GM18861 (cell line): ENCODE measurements at regions not wholly inside any gene's neighbourhood (a gene's known extent, or its start where the extent isn't known, plus 50 kb on each side); places are given as distances from the start of the nearest gene placed in this dataset.
"Not testable (repeated sequence)": the region's sequence is repeated elsewhere in the genome, so short reads cannot be mapped to it uniquely, and the experiment has no call there.

Experiments used
- ATAC-seq: cut with Tn5 transposase; IDR thresholded peaks from one replicate; pipeline ENCODE4 v1.9.1; 2021; ENCODE audit not compliant: unreplicated experiment

DNA sequence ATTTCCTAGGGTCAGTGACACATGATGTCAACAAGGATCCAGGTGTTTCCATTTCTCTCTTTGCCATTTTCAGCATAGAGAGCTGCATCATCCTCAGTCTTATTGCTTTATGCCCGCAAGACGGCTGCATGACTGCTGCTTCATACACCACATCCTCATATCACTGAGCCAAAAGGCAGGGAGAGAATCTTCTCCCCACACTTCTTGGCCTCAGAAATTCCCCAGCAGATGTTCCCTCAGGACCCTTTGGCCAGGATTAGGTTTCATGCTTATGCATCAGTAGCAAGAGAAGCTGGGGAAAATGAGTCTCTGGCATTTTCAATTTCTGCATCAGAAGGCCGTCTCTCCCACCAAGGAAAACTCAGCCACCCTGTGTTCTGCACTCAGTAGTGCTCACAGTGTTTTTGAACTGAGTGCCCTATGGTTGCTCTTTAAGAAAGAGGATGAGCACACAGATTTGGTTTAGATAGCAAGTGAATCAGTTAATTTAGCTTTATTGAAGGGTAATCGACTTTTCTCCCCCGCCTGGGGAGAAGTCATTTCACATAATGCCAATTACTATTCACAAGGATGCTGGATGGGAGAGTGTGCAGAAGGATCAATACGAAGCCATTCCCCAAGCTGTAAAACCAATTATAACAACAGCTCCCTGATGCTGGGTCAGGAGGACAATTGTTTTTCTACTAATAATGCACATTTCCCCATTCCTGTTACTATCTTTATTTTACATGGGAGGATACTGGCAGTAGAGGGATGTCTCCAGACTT, 360.2 kb downstream of the HHIPL2 start:
- ATAC-seq, result no peak

DNA sequence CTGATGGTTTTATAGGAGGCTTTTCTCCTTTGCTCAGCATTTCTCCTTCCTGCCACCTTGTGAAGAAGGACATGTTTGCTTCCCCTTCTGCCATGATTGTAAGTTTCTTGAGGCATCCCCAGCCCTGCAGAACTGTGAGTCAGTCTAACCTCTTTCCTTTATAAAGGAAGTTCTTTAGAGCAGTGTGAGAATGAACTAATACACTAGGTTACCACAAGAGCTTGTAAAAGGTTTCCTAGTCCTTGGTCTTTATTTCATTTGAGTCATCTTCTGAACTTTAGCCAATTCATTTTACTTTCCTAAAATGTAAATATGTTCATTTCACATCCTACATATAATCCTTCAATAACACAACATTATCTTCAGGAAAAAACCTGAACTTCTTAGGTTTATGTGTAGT, 365.3 kb downstream of the HHIPL2 start:
- no peak for ATAC-seq

DNA sequence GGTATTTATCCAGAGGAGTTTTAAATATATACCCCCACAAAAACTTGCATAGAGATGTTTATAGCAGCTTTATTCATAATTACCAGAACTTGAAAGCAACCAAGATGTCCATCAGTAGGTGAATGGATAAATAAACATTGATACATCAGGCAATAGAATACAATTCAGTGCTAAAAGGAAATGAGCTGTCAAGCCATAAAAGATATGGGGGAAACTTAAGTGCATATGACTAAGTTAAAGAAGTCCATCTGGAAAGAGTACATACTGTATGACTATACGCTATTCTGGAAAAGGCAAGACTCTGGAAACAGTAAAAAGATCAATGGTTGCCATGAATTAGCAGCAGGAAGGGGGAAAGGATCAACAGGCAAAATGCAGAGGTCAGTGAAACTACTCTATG, 366.7 kb downstream of the HHIPL2 start:
- no peak for ATAC-seq

DNA sequence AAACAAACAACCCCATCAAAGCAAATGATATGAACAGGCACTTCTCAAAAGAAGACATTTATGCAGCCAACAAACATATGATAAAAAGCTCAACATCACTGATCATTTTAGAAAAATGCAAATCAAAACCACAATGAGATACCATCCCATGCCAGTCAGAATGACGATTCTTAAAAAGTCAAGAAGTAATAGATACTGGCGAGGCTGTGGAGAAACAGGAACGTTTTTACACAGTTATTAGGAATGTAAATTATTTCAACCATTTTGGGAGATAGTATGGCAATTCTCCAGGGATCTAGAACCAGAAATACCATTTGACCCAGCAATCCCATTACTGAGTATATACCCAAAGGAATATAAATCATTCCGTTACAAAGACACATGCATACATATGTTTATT, 370.4 kb downstream of the HHIPL2 start:
- ATAC-seq, result not testable (repeated sequence)

DNA sequence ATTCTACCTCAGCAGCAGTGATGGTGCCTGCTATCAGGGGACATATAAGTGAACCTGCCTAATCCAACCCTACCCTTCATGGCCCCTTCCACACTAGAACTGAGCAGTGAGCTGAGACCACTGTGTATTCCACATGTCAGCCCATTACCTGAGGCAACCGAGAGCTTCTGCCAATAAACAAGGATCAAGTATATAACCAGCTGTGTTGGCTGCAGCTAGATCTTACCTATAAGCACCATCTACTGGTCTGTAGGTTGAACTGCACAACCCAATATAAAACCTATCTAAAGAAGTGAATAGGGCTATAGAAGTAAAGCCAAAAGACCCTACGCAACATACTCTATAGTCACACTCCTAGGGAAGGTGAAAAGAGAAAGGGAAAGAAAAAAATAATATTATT, 376.9 kb downstream of the HHIPL2 start:
- ATAC-seq, result peak; percentile 63

DNA sequence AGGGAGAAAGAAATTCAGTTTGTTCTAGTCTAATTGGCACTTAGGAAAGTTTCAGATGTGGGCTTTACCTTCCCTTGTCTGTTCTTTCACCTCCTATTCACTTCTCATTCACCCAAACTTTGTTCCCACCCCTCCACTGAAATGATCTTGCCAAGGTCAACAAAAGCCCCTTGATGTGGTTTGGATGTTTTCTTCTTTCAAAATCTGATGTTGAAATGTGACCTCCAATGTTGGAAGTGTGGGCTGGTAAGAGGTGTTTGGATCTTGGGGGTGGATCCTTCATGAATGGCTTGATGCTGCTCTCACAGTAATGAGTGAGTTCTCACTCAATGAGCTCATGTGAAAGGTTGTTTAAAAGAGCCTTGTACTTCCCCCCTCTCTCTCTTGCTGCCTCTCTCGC, 379.3 kb downstream of the HHIPL2 start:
- ATAC-seq, result no peak

DNA sequence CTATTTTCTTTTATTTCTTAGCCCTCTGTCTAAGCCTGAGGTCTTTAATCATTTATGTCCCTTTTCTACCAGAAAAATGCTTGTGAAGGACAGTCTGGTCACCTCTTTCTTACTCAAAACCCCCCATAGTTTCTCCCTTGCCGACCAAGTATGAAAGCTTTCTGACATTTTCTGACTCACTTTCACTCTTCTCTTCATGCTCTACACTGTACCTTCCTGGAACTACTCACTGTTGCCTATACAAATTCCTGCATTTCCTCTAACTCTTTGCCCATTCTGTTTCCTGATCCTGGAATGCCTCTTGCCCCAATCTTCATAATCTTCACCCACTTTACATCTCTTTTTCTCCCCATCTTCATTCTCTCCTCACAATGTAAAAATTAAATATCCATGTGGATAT, 380.0 kb downstream of the HHIPL2 start:
- no peak for ATAC-seq

DNA sequence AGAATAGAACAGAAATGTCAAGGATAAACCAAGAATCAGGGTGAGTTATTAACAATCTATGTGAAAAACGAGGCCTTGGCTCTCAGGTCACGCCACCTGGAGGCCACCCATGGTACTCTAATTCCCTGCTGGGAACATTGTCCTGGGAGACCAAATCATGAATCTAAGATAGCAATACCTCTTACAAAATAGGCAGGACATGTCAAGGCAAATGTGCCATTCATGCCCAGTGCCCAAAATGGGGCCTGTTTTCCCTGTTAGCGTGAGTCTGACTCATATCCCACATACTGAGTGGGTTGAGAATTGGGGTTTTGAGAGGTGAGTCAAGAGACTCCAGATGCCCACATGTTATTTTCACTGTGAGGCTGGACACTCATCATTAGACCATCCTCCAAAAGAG, 380.8 kb downstream of the HHIPL2 start:
- peak; percentile 62 for ATAC-seq

DNA sequence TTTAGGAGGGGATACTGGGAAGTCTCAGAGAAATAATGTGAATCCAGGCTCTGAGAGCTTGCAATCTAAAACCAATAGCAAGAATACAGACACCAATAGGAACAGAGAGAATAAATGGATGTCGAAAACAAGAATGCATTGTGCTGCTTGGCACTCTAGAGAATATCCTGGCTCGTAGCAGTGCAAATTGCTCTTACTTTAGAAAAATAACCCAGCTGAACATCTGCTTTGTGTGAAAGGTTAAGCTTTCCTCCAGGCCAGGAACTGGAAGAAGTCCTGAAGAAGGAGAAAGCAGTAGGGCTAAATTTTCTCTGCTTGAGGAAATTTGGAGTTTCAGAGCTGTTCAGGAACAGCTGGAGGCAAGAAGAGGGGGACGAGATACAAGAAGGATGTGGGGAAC, 382.3 kb downstream of the HHIPL2 start:
- ATAC-seq, result no peak

DNA sequence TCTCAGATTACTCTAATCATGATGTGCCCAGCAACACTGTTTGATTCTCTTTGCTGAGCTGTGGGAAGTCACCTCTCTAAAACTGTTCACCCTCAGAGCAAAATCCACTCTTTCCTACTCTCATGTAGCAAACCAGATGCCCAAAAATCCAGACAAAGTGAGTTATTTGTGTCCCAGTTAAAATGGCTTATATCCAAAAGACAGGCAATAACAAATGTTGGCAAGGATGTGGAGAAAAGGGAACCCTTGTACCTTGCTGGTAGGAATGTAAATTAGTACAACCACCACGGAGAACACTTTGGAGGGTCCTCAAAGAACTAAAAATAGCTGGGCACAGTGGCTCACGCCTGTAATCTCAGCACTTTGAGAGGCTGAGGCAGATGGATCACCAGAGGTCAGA, 384.0 kb downstream of the HHIPL2 start:
- no peak for ATAC-seq

DNA sequence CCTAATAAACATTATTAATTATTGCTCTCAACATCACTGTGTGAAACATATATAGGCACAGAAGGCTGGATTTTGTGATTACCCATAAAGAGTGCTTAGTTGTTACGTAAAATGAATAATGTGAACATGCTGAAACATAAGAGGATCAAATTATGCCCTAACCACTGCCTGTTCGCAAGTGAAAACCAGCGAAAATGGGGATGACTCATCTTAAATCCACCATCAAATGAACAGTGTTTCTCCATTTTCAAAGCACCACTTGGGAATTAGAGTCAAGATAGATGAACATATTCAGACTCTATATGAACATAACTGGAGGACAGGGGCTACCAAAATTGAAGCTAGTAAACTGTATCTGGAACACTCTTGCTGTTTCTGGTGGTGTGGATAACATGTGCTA, 386.2 kb downstream of the HHIPL2 start:
- no peak for ATAC-seq

DNA sequence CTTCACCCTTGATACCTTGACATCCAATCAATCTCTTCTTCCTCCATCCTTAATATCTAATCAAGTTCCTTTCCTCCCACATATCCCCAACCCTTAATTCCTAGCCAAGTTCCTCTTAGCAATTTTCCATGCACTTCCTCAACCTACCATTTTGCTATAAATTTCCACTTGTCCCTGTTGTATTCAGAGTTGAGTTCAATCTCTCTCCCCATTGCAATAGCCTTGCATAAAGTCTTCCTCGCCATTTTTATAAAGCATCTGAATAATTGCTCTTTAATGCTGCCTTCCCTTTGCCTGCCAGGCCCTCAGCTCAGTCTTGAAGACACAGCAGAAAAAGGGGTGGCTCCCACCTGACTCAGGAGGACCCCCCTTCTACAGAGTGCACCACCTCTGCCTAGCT, 390.3 kb downstream of the HHIPL2 start:
- no peak for ATAC-seq

DNA sequence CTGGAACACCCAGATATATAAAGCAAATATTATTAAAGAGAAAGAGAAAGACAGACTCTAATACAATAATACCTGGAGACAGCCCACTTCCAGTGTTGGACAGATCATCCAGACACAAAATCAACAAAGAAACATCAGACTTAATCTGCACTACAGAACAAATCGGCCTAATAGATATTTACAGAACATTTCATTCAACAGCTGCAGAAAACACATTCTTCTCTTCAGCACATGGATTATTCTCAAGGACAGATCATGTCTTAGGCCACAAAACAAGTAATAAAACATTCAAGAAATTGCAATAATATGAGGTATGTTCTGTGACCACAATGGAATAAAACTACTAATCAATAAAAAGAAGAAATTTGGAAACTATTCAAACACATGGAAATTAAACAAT, 398.3 kb upstream of the DUSP10 start:
- ATAC-seq, result no peak

DNA sequence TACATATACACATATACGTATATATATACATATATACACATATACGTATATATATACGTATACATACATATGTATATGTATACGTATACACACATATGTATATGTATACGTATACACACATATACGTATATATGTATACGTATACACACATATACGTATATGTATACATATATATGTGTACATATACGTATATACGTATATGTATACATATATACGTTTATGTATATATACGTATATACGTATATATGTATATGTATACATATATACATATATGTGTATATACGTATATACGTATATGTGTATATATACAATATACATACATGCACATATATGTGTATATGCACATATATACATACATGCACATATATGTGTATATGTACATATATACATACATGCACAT, 396.2 kb upstream of the DUSP10 start:
- ATAC-seq, result no peak

DNA sequence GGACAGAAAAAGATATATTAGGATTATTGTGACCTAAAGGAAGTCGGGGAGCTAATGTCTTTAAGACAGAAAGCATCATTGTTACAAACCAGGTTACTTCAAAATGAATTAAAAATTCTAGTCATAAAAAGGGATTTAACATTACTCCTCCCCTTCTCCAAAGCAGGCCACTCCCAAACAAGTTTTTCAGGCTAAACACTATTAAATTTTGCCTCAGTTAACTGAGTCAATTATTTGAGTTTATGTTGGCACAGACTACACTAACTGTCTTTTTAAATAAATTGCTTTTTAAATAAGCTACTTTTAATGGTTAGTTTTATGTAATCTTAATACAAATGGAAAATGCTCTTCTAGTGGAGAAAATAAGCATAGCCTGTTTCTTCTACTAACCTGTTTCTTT, 395.0 kb upstream of the DUSP10 start:
- no peak for ATAC-seq

DNA sequence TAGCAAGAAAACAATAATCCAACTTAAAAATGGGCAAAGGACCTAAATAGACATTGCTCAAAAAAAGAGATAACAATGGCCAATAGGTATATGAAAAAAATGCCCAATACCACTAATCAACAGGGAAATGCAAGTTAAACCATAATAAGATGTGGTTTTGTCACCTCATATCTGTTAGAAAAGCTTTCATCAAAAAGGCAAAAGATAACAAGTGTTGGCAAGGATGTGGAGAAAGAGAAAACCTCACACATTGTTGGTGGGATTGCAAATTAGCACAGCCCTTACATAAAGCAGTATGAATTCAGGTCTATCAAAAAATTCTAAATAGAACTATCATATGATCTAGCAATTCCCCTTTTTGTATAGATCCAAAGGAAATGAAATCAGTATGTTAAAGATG, 387.2 kb upstream of the DUSP10 start:
- ATAC-seq, result no peak

DNA sequence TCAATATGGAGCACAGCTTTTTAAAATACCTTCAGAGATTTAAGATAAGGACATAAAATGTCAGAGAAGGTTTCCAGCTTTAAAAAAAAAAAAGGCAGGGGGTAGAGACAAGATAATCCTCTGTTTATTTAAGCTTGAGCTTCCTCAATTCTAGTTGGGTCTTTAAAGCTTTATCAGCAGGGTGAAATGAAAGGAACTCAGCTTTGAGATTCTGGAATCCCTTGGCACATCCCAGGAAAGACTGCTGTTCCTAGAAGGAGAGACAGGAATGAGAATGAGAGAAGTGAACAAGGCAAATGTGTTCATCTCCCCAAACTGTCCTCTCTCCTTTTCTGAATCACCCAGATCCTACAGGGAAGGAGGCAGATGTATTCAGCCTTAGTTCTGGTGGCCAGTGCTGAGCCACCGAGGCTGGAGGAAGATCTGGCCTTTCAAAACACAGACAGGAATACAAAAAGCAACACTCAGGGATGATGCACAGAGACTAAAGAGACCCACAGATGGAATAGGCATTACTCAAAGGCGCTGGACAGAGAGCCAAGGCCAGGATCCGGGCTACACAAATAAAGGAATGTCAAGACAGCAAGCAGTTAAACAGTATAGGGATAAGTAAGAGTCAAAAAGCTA, 385.8 kb upstream of the DUSP10 start:
- ATAC-seq, result no peak

DNA sequence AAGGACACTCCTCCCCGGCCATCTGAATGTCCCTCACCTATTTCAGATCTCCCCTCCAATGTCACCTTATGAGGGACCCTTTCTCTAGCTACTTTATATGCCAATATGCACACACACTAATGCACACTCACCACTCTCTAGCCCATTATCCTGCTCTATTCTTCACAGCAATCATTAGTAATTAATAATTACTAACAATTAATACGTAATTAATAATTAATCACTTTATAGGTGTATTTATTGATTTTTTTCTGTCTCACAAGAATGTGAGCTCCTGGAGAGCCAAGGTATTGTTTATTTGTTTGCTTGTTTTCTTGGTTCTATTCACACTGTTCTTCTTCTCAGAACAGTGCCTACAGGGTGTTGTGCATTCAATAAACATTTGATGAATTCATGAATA, 385.2 kb upstream of the DUSP10 start:
- ATAC-seq, result no peak

DNA sequence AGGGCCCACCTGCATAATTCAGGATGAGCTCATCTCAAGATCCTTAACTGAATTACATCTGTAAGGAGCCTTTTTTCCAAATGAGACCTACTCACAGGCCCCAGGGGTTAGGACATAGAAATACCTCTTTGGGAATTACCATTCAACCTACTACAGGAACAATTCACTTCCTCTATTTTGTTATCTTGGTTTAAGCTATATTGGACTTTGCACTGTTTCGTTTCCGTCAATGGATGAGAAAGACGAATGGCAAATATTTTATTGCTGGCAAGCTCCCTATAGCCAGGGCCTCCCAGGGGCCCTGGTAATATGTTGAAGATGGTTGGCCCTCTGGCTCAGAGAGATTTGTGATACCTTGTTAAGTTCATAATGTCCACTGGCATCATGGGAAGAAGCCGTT, 384.2 kb upstream of the DUSP10 start:
- no peak for ATAC-seq

DNA sequence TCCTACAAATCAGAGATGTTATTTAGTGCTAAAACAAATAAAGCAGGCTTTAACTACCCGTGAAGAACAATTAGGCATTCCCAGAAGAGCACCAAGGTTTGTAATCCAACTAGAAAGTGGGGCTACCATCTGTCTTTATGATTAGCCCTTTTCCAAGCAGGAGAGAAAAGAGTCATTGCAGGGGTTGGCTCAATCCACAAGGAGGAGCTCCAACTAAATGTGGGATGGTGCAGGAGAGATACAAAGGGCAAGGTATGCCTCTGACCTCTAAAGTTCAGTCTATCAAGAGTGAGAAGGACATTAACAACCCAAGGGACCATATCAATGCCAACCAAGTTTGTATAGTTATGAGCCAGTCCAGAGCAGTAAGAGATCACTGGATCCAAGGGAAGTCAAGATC, 382.7 kb upstream of the DUSP10 start:
- ATAC-seq, result no peak

DNA sequence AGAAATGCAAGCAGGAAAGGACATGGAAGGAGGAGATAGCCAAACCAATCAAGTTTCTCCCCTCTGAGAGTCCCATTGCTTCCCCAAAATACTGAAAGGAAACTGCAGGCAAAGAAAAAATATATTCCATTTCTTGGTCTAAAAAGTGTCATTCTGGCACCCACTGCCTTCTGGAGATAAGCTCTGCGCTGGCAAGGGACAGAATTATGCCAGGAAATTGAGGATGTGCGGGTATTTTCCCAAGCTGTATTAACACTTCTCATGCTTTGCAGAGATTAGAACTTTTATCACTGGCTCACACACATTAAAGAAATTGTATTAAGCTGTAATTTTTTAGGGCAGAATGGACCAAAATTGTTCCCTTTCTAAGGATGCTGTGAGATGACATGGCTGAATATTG, 381.2 kb upstream of the DUSP10 start:
- ATAC-seq, result no peak

DNA sequence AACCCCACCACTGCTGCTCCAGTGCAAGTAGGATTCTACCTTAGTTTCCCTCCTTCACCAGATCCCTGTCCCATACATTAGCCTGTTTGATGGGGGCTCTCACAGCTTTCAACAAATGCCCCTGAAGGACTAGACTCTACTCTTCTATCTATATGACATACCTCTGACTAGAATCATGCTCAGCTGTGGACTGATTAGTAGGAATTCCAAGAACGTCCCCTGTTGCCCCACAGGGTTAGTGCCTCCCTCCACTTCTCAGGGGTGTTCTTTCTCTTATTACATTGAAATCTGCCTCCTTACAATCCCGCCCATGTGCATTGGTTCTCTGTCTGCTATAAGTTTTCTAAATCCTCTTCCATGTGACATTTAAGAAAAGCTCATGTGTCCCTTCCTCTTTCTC, 375.9 kb upstream of the DUSP10 start:
- no peak for ATAC-seq

DNA sequence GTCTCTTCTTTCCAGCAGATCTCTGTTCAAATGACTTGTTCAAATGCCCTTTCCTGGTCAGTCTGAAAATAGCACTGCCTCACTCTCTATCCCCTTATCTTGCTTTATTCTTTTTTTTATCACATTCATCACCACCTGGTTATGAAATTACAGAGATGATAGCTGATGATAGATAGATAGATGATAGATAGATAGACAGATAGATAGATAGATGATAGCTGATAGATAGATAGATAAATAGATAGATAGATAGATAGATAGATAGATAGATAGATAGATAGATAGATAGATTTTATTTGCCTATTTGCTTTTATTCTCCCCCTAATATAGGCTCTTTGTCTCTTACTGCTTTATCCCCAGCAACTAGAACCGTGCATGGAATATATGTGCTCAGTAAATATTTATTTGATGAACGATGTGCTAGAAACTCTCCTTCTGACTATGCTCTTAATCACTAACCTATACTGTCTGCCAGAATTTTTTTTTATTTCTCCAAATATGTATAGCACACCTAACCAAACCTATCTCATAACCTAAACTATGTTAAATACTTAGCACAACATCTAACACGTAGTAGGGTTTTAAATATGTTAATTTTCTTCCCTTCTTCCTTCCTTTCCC, 372.8 kb upstream of the DUSP10 start:
- ATAC-seq, result no peak
